Ishikawa (cell line): ENCODE measurements at regions not wholly inside any gene's neighbourhood (a gene's known extent, or its start where the extent isn't known, plus 50 kb on each side); places are given as distances from the start of the nearest gene placed in this dataset.

Source experiments
- CEBPB ChIP-seq: IDR thresholded peaks from 2 replicates; pipeline ENCODE4 v1.6.1; 2012
- CREB1 ChIP-seq: IDR thresholded peaks from 2 replicates; pipeline ENCODE4 v1.6.1; 2012; ENCODE audit warnings: low read depth
- EGR1 ChIP-seq: IDR thresholded peaks from 2 replicates; pipeline ENCODE4 v1.6.1; 2012
- EP300 ChIP-seq: IDR thresholded peaks from 2 replicates; pipeline ENCODE4 v1.6.1; 2012; ENCODE audit warnings: borderline replicate concordance
- FOXM1 ChIP-seq: IDR thresholded peaks from 2 replicates; pipeline ENCODE4 v1.6.1; 2012; ENCODE audit warnings: low read depth, borderline replicate concordance
- MAX ChIP-seq: IDR thresholded peaks from 2 replicates; pipeline ENCODE4 v1.6.1; 2012
- NFIC ChIP-seq: IDR thresholded peaks from 2 replicates; pipeline ENCODE4 v1.6.1; 2012
- RAD21 ChIP-seq: IDR thresholded peaks from 2 replicates; pipeline ENCODE4 v1.6.1; 2012; ENCODE audit warnings: low read depth
- REST ChIP-seq: IDR thresholded peaks from 2 replicates; pipeline ENCODE4 v1.6.1; 2012; ENCODE audit warnings: low read depth, mild to moderate bottlenecking
- TAF1 ChIP-seq: IDR thresholded peaks from 2 replicates; pipeline ENCODE4 v1.6.1; 2012; ENCODE audit warnings: low read depth, mild to moderate bottlenecking
- TCF12 ChIP-seq: IDR thresholded peaks from 2 replicates; pipeline ENCODE4 v1.6.1; 2012; ENCODE audit warnings: low read depth
- TEAD4 ChIP-seq: IDR thresholded peaks from 2 replicates; pipeline ENCODE4 v1.6.1; 2012
- USF1 ChIP-seq: IDR thresholded peaks from 2 replicates; pipeline ENCODE4 v1.6.1; 2012
- YY1 ChIP-seq: IDR thresholded peaks from 2 replicates; pipeline ENCODE4 v1.6.1; 2012; ENCODE audit warnings: low read depth
- ZBTB7A ChIP-seq: IDR thresholded peaks from 2 replicates; pipeline ENCODE4 v1.6.1; 2012; ENCODE audit warnings: low read depth

GRCh38 chr11:135019343-135019871 is 607.4 kb upstream of the B3GAT1 start:
- no peak for TF ChIP-seq CREB1
- TF ChIP-seq YY1: no peak
- no peak for TF ChIP-seq USF1
- no peak for TF ChIP-seq TCF12
- TF ChIP-seq MAX: no peak
- TF ChIP-seq NFIC: no peak
- no peak for TF ChIP-seq EGR1
- no peak for TF ChIP-seq EP300
- no peak for TF ChIP-seq TEAD4
- no peak for TF ChIP-seq RAD21
- no peak for TF ChIP-seq ZBTB7A
- no peak for TF ChIP-seq REST
- no peak for TF ChIP-seq TAF1
- TF ChIP-seq FOXM1: no peak
- no peak for TF ChIP-seq CEBPB

- no peak for TF ChIP-seq EP300
- TF ChIP-seq USF1: no peak
- TF ChIP-seq EGR1: no peak
- TF ChIP-seq NFIC: no peak
- TF ChIP-seq ZBTB7A: no peak
- no peak for TF ChIP-seq MAX
- no peak for TF ChIP-seq YY1
- TF ChIP-seq REST: no peak
- no peak for TF ChIP-seq TAF1
- TF ChIP-seq CEBPB: no peak
- TF ChIP-seq TCF12: no peak
- no peak for TF ChIP-seq TEAD4
Observed at GRCh38 chr11:135017296-135017695, 605.3 kb upstream of the B3GAT1 start.

- TF ChIP-seq EP300: no peak
- TF ChIP-seq EGR1: no peak
- no peak for TF ChIP-seq REST
- TF ChIP-seq CEBPB: no peak
- TF ChIP-seq USF1: no peak
- TF ChIP-seq FOXM1: no peak
- TF ChIP-seq ZBTB7A: no peak
- TF ChIP-seq YY1: no peak
- TF ChIP-seq NFIC: no peak
- no peak for TF ChIP-seq MAX
- no peak for TF ChIP-seq TAF1
- no peak for TF ChIP-seq RAD21
- no peak for TF ChIP-seq TEAD4
- TF ChIP-seq TCF12: no peak
- no peak for TF ChIP-seq CREB1
Observed at GRCh38 chr11:135015966-135016365, 603.9 kb upstream of the B3GAT1 start.

- TF ChIP-seq YY1: no peak
- TF ChIP-seq REST: no peak
- TF ChIP-seq EP300: no peak
- no peak for TF ChIP-seq CREB1
Observed at GRCh38 chr11:135009125-135009524, 597.1 kb upstream of the B3GAT1 start.
